Erythroblast (primary cell): ENCODE measurements at regions not wholly inside any gene's neighbourhood (a gene's known extent, or its start where the extent isn't known, plus 50 kb on each side); places are given as distances from the start of the nearest gene placed in this dataset.

Source experiments
- GATA1 ChIP-seq: IDR thresholded peaks from 2 replicates; pipeline ENCODE4 v1.6.1; 2011; ENCODE audit warnings: low read depth, mild to moderate bottlenecking, control low read depth, low read length, moderate library complexity
- POLR2A ChIP-seq: IDR thresholded peaks from 2 replicates; pipeline ENCODE4 v1.6.1; 2011; ENCODE audit warnings: mild to moderate bottlenecking, low read length

DNA sequence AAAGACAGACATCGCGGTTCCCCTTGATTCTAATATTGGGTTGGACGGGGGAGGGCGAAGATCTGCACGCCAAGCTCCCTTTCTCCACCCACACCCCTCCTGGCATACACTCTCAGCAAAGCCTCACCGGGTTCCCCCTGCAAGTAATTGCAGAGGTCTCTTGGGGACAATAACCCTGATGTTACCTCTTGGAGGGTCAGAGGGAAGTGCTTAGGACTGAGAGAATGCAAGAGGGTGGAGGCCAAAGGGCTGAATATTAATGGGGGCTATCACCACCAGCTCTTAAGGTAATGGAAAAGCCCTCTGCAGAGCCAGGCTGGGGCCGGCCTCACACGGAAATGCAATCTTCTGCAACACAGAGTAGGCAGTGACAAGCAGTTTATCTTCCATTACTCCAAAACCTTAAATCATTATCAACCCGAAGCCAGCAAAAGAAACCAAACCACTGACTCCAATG, 344.1 kb upstream of the GATB start:
- TF ChIP-seq POLR2A = no peak
- no peak for TF ChIP-seq GATA1
